Caco-2 (cell line): ENCODE measurements at regions not wholly inside any gene's neighbourhood (a gene's known extent, or its start where the extent isn't known, plus 50 kb on each side); places are given as distances from the start of the nearest gene placed in this dataset.

ENCODE experiments used
- BruUV-seq: library from RNA; stranded (reverse); fragments of 400-500 nt; replicated peaks from 2 replicates; lab custom pipeline; 2021; lab: Mats Ljungman, UMichigan
- CTCF ChIA-PET: fragments of 300-600 bp; sonication (Branson Sonifier 250); formaldehyde crosslinking; loops from one replicate; lab custom pipeline; 2022; ENCODE audit warnings: antibody characterized with exemption; lab: Charles Lee
- POLR2A ChIA-PET: fragments of 300-600 bp; sonication (Branson Sonifier 250); formaldehyde crosslinking; loops from one replicate; lab custom pipeline; 2022; ENCODE audit warnings: antibody characterized with exemption; lab: Charles Lee
- DNase-seq, 2 experiments: peaks; one replicate each; pipeline versions ENCODE4 v3.0.0 to v3.0.0-alpha.2; 2020 to 2022
- H3K27me3 ChIP-seq: replicated peaks from 2 replicates; pipeline ENCODE4 v1.6.0; 2011; ENCODE audit warnings: low read length; ENCODE audit not compliant: control insufficient read depth, insufficient read depth
- H3K36me3 ChIP-seq: 2 replicates; pipeline ENCODE4 v1.5.1; 2011; ENCODE audit warnings: low read length; ENCODE audit not compliant: control insufficient read depth, insufficient read depth
- H3K4me1 ChIP-seq: fragments of 250-450 bp; sonication (Bioruptor Pico); 2 replicates; pipeline ENCODE4 v1.5.1; 2020; ENCODE audit warnings: mild to moderate bottlenecking
- H3K4me3 ChIP-seq: 2 replicates; pipeline ENCODE4 v1.5.1; 2011; ENCODE audit warnings: low read depth, mild to moderate bottlenecking, control low read depth, low read length
- H3K9me3 ChIP-seq: fragments of 250-450 bp; sonication (Bioruptor Pico); 2 replicates; pipeline ENCODE4 v1.5.1; 2020; ENCODE audit warnings: mild to moderate bottlenecking, moderate library complexity
- H3K27ac Mint-ChIP-seq: one replicate; pipeline ENCODE4 v1.8.0; 2022; ENCODE audit warnings: mixed read lengths; ENCODE audit not compliant: unreplicated experiment
- H3K27me3 Mint-ChIP-seq: one replicate; pipeline ENCODE4 v1.8.0; 2022; ENCODE audit warnings: mixed read lengths; ENCODE audit not compliant: insufficient read depth, unreplicated experiment
- H3K36me3 Mint-ChIP-seq: one replicate; pipeline ENCODE4 v1.8.0; 2022; ENCODE audit warnings: mild to moderate bottlenecking, mixed read lengths; ENCODE audit not compliant: insufficient read depth, unreplicated experiment
- H3K4me1 Mint-ChIP-seq: one replicate; pipeline ENCODE4 v1.8.0; 2022; ENCODE audit warnings: low read depth, mixed read lengths; ENCODE audit not compliant: unreplicated experiment
- H3K4me3 Mint-ChIP-seq: one replicate; pipeline ENCODE4 v1.8.0; 2022; ENCODE audit warnings: mild to moderate bottlenecking, moderate library complexity, mixed read lengths; ENCODE audit not compliant: unreplicated experiment
- H3K9me3 Mint-ChIP-seq: one replicate; pipeline ENCODE4 v1.8.0; 2022; ENCODE audit warnings: mixed read lengths; ENCODE audit not compliant: unreplicated experiment
- CTCF ChIP-seq, 2 experiments: fragments of 200-600 bp in 1 of 2; IDR thresholded peaks; 1 replicate in 1 of 2; 2 replicates in 1 of 2; pipeline versions ENCODE4 v1.5.1 to v1.8.0; 2011 to 2022; ENCODE audit warnings: antibody characterized with exemption in 1 of 2, control low read depth in 1 of 2, inconsistent platforms in 1 of 2, low read depth in 1 of 2, low read length in 1 of 2, mild to moderate bottlenecking in 1 of 2, moderate library complexity in 1 of 2; ENCODE audit not compliant: insufficient read depth in 1 of 2, severe bottlenecking in 1 of 2, unreplicated experiment in 1 of 2
- intact Hi-C: fragments of 100-400 bp; cut with micrococcal nuclease; formaldehyde crosslinking; loops from one replicate; pipeline ENCODE4 v1.10.0; 2022; ENCODE audit not compliant: unreplicated experiment

GRCh38 chr13:62512194-62513141, 1096.8 kb upstream of the PCDH20 start:
- DNase-seq: peak; percentile 42 to 57
- H3K27ac Mint-ChIP-seq: no peak overlapping the region
- intact Hi-C loops: loop anchor here (1.0 to 5.0 kb wide), 2 partner anchors 33 to 395 kb away; no protein-coding TSS in a partner anchor
- H3K27me3 Mint-ChIP-seq: peaks cover 4% of the 10 kb centered on the region
- CTCF ChIA-PET: no interaction called here
- no peaks in the 10 kb centered on the region for H3K9me3 Mint-ChIP-seq
- no peaks in the 10 kb centered on the region for H3K27me3 ChIP-seq
- no peaks in the 10 kb centered on the region for H3K9me3 ChIP-seq
- peaks cover 10% of the 10 kb centered on the region for H3K4me1 Mint-ChIP-seq
- H3K4me3 ChIP-seq: no peak overlapping the region
- no peaks in the 10 kb centered on the region for H3K36me3 ChIP-seq
- no peaks in the 10 kb centered on the region for H3K36me3 Mint-ChIP-seq
- H3K4me3 Mint-ChIP-seq: no peak overlapping the region
- no peaks in the 10 kb centered on the region for H3K4me1 ChIP-seq
- BruUV-seq: no TSS peak
- POLR2A ChIA-PET: no interaction called here
- peak; percentile 76 to 84 for TF ChIP-seq CTCF (IDR thresholded peaks at IDR 0.05; ENCODE audit: insufficient read depth in 1 of 2, low read depth in 1 of 2, low read length in 1 of 2, severe bottlenecking in 1 of 2, unreplicated experiment in 1 of 2)

GRCh38 chr13:62510906-62511655, 1095.4 kb upstream of the PCDH20 start:
- TF ChIP-seq CTCF (IDR thresholded peaks at IDR 0.05; ENCODE audit: insufficient read depth in 1 of 2, low read depth in 1 of 2, low read length in 1 of 2, severe bottlenecking in 1 of 2, unreplicated experiment in 1 of 2): no peak
- H3K27ac Mint-ChIP-seq: no peak overlapping the region
- H3K36me3 Mint-ChIP-seq: no peaks in the 10 kb centered on the region
- H3K4me1 Mint-ChIP-seq: peaks cover 10% of the 10 kb centered on the region
- Histone ChIP-seq H3K9me3 (no peaks in the 10 kb centered on the region), H3K4me3 (no peak overlapping the region), H3K27me3 (no peaks in the 10 kb centered on the region), H3K36me3 (no peaks in the 10 kb centered on the region), H3K4me1 (no peaks in the 10 kb centered on the region)
- no peak for DNase-seq
- intact Hi-C loops: loop anchor here (5.0 kb wide), 1 partner anchor 394 kb away; no protein-coding TSS in a partner anchor
- peaks cover 2% of the 10 kb centered on the region for H3K27me3 Mint-ChIP-seq
- POLR2A ChIA-PET: no interaction called here
- H3K4me3 Mint-ChIP-seq: no peak overlapping the region
- no peaks in the 10 kb centered on the region for H3K9me3 Mint-ChIP-seq
- CTCF ChIA-PET: no interaction called here
- no TSS peak for BruUV-seq

- no TSS peak for BruUV-seq
- H3K27me3 Mint-ChIP-seq: peaks cover 4% of the 10 kb centered on the region
- no peaks in the 10 kb centered on the region for H3K36me3 ChIP-seq
- no peak overlapping the region for H3K27ac Mint-ChIP-seq
- no peaks in the 10 kb centered on the region for H3K4me1 ChIP-seq
- POLR2A ChIA-PET: no interaction called here
- CTCF ChIA-PET: no interaction called here
- H3K4me3 Mint-ChIP-seq: no peak overlapping the region
- H3K27me3 ChIP-seq: no peaks in the 10 kb centered on the region
- no peak overlapping the region for H3K4me3 ChIP-seq
- intact Hi-C loops: no loop called here
- no peak for DNase-seq
- TF ChIP-seq CTCF (IDR thresholded peaks at IDR 0.05; ENCODE audit: insufficient read depth in 1 of 2, low read depth in 1 of 2, low read length in 1 of 2, severe bottlenecking in 1 of 2, unreplicated experiment in 1 of 2): no peak
- no peaks in the 10 kb centered on the region for H3K9me3 ChIP-seq
- H3K4me1 Mint-ChIP-seq: no peaks in the 10 kb centered on the region
- H3K9me3 Mint-ChIP-seq: no peaks in the 10 kb centered on the region
- H3K36me3 Mint-ChIP-seq: no peaks in the 10 kb centered on the region
These were observed 1086.9 kb upstream of the PCDH20 start for GRCh38 chr13:62502588-62502987.
